Vagina (tissue), 2 donors: ENCODE measurements at regions not wholly inside any gene's neighbourhood (a gene's known extent, or its start where the extent isn't known, plus 50 kb on each side); places are given as distances from the start of the nearest gene placed in this dataset.

Experiments
- DNase-seq, 2 donors: peaks; one replicate each; pipeline ENCODE4 v3.0.0-alpha.2; 2017; ENCODE audit errors: extremely low spot score in 2 of 2
- H3K27ac ChIP-seq: fragments of 200-600 bp; sonication (generic); one replicate; pipeline ENCODE4 v1.5.1; 2019
- H3K27me3 ChIP-seq: fragments of 200-600 bp; sonication (generic); one replicate; pipeline ENCODE4 v1.5.1; 2019
- H3K36me3 ChIP-seq, 2 donors: fragments of 200-600 bp; sonication (generic); one replicate each; pipeline ENCODE4 v1.5.1; 2017 to 2019
- H3K4me1 ChIP-seq: fragments of 200-600 bp; sonication (generic); one replicate; pipeline ENCODE4 v1.5.1; 2019
- H3K4me3 ChIP-seq, 2 donors: fragments of 200-600 bp; sonication (generic); 1 replicate in 1 of 2; 2 replicates in 1 of 2; pipeline ENCODE4 v1.5.1; 2016 to 2019
- H3K9me3 ChIP-seq: fragments of 200-600 bp; sonication (generic); one replicate; pipeline ENCODE4 v1.5.1; 2019
- CTCF ChIP-seq, 3 experiments: fragments of 450-650 bp in 2 of 3; fragments of 200-600 bp in 1 of 3; sonication (generic) in 1 of 3; IDR thresholded peaks; one replicate each; pipeline ENCODE4 v1.5.1; 2017 to 2019; ENCODE audit warnings: antibody characterized with exemption in 3 of 3, mild to moderate bottlenecking in 2 of 3, moderate library complexity in 2 of 3
- POLR2A ChIP-seq, 2 donors: fragments of 450-650 bp; IDR thresholded peaks; one replicate each; pipeline ENCODE4 v1.6.1; 2017; ENCODE audit warnings: antibody characterized with exemption in 2 of 2, mild to moderate bottlenecking in 2 of 2, moderate library complexity in 2 of 2
- POLR2AphosphoS5 ChIP-seq, 2 donors: sonication (generic); formaldehyde crosslinking; IDR thresholded peaks; one replicate each; pipeline ENCODE4 v1.9.0; 2017; ENCODE audit warnings: antibody characterized with exemption in 2 of 2, mild to moderate bottlenecking in 2 of 2, low read depth in 1 of 2; ENCODE audit not compliant: insufficient read depth in 1 of 2
- intact Hi-C: fragments of 100-400 bp; cut with DNase I; formaldehyde crosslinking; loops from one replicate; pipeline ENCODE4 v1.15.1; 2023

GRCh38 chr13:44031555-44031954, 151.9 kb downstream of the LACC1 start:
- Histone ChIP-seq H3K36me3 (no peaks in the 10 kb centered on the region), H3K4me3 (no peak overlapping the region), H3K4me1 (peaks cover 12% of the 10 kb centered on the region), H3K27me3 (no peaks in the 10 kb centered on the region), H3K27ac (no peak overlapping the region), H3K9me3 (no peaks in the 10 kb centered on the region)
- no peak for DNase-seq
- intact Hi-C loops: no loop called here
- no peak for TF ChIP-seq CTCF (IDR thresholded peaks at IDR 0.05)
- TF ChIP-seq POLR2A (IDR thresholded peaks at IDR 0.05): no peak
- no peak for TF ChIP-seq POLR2AphosphoS5 (IDR thresholded peaks at IDR 0.05; ENCODE audit: insufficient read depth in 1 of 2, low read depth in 1 of 2)

GRCh38 chr13:44032802-44033201, 153.1 kb downstream of the LACC1 start:
- intact Hi-C loops: no loop called here
- Histone ChIP-seq H3K4me3 (no peak overlapping the region), H3K27me3 (no peaks in the 10 kb centered on the region), H3K36me3 (no peaks in the 10 kb centered on the region), H3K4me1 (peaks cover 12% of the 10 kb centered on the region), H3K27ac (no peak overlapping the region), H3K9me3 (no peaks in the 10 kb centered on the region)
- DNase-seq: no peak
- TF ChIP-seq CTCF (IDR thresholded peaks at IDR 0.05) (no peak), POLR2A (IDR thresholded peaks at IDR 0.05) (no peak)

- Histone ChIP-seq H3K27ac (no peak overlapping the region), H3K4me1 (peaks cover 6% of the 10 kb centered on the region), H3K27me3 (no peaks in the 10 kb centered on the region), H3K9me3 (no peaks in the 10 kb centered on the region), H3K36me3 (no peaks in the 10 kb centered on the region), H3K4me3 (no peak overlapping the region)
- DNase-seq: no peak
- intact Hi-C loops: no loop called here
- TF ChIP-seq CTCF (IDR thresholded peaks at IDR 0.05): no peak
- TF ChIP-seq POLR2A (IDR thresholded peaks at IDR 0.05): no peak
- TF ChIP-seq POLR2AphosphoS5 (IDR thresholded peaks at IDR 0.05; ENCODE audit: insufficient read depth in 1 of 2, low read depth in 1 of 2): no peak
Measured at GRCh38 chr13:44035400-44035799, 155.7 kb downstream of the LACC1 start.

- Histone ChIP-seq H3K4me3 (no peak overlapping the region), H3K27ac (no peak overlapping the region), H3K27me3 (no peaks in the 10 kb centered on the region), H3K9me3 (no peaks in the 10 kb centered on the region), H3K36me3 (no peaks in the 10 kb centered on the region), H3K4me1 (no peaks in the 10 kb centered on the region)
- DNase-seq: no peak
- intact Hi-C loops: loop anchor here (10.0 kb wide), 1 partner anchor 125 kb away; no protein-coding TSS in a partner anchor
- no peak for TF ChIP-seq CTCF (IDR thresholded peaks at IDR 0.05)
- peak in 1 of 2 donors; percentile 22 for TF ChIP-seq POLR2AphosphoS5 (IDR thresholded peaks at IDR 0.05; ENCODE audit: insufficient read depth in 1 of 2, low read depth in 1 of 2)
- TF ChIP-seq POLR2A (IDR thresholded peaks at IDR 0.05): no peak
Measured at GRCh38 chr13:44040070-44040817, 160.5 kb downstream of the LACC1 start.

- intact Hi-C loops: loop anchor here (10.0 kb wide), 1 partner anchor 126 kb away; no protein-coding TSS in a partner anchor
- no peaks in the 10 kb centered on the region for H3K9me3 ChIP-seq
- TF ChIP-seq CTCF (IDR thresholded peaks at IDR 0.05) (no peak), POLR2A (IDR thresholded peaks at IDR 0.05) (no peak), POLR2AphosphoS5 (IDR thresholded peaks at IDR 0.05; ENCODE audit: insufficient read depth in 1 of 2, low read depth in 1 of 2) (no peak)
Measured at GRCh38 chr13:44040818-44041100, 161.1 kb downstream of the LACC1 start.

More at GRCh38 chr13:44040818-44041100, 161.1 kb downstream of the LACC1 start:
- no peak for DNase-seq
- no peaks in the 10 kb centered on the region for H3K27me3 ChIP-seq
- no peak overlapping the region for H3K27ac ChIP-seq
- no peak overlapping the region for H3K4me3 ChIP-seq
- no peaks in the 10 kb centered on the region for H3K4me1 ChIP-seq
- no peaks in the 10 kb centered on the region for H3K36me3 ChIP-seq
